Parathyroid adenoma (tissue), 2 donors: ENCODE measurements at regions not wholly inside any gene's neighbourhood (a gene's known extent, or its start where the extent isn't known, plus 50 kb on each side); places are given as distances from the start of the nearest gene placed in this dataset.

Source experiments
- H2AFZ ChIP-seq: fragments of 300-600 bp; sonication (generic); one replicate; pipeline ENCODE4 v1.7.0; 2017; ENCODE audit warnings: antibody characterized with exemption, mild to moderate bottlenecking
- H3K27ac ChIP-seq: fragments of 300-600 bp; sonication (generic); one replicate; pipeline ENCODE4 v1.7.0; 2017
- H3K27me3 ChIP-seq: fragments of 300-600 bp; sonication (generic); one replicate; pipeline ENCODE4 v1.7.0; 2017; ENCODE audit warnings: low read length; ENCODE audit not compliant: control insufficient read depth, insufficient read depth
- H3K36me3 ChIP-seq: fragments of 300-600 bp; sonication (generic); one replicate; pipeline ENCODE4 v1.7.0; 2017; ENCODE audit warnings: low read length; ENCODE audit not compliant: control insufficient read depth, insufficient read depth
- H3K4me1 ChIP-seq: fragments of 300-600 bp; sonication (generic); one replicate; pipeline ENCODE4 v1.7.0; 2017; ENCODE audit warnings: control low read depth
- H3K4me2 ChIP-seq: fragments of 300-600 bp; sonication (generic); one replicate; pipeline ENCODE4 v1.7.0; 2017; ENCODE audit warnings: low read length
- H3K4me3 ChIP-seq: fragments of 300-600 bp; sonication (generic); one replicate; pipeline ENCODE4 v1.7.0; 2017; ENCODE audit warnings: low read depth, low read length
- H3K79me2 ChIP-seq: fragments of 300-600 bp; sonication (generic); one replicate; pipeline ENCODE4 v1.7.0; 2017; ENCODE audit warnings: control low read depth
- H3K9ac ChIP-seq: fragments of 300-600 bp; sonication (generic); one replicate; pipeline ENCODE4 v1.7.0; 2017; ENCODE audit warnings: mild to moderate bottlenecking
- H3K9me3 ChIP-seq: fragments of 300-600 bp; sonication (generic); one replicate; pipeline ENCODE4 v1.7.0; 2017; ENCODE audit warnings: low read length; ENCODE audit not compliant: control insufficient read depth
- CTCF ChIP-seq: fragments of 300-600 bp; sonication (generic); IDR thresholded peaks from one replicate; pipeline ENCODE4 v1.7.0; 2017; ENCODE audit warnings: antibody characterized with exemption, mild to moderate bottlenecking
- donor health status: primary hyperparathyroidism.

- Histone ChIP-seq H3K4me2 (no peak overlapping the region), H3K9ac (no peak overlapping the region), H3K79me2 (no peaks in the 10 kb centered on the region), H3K4me1 (no peaks in the 10 kb centered on the region), H3K27me3 (no peaks in the 10 kb centered on the region), H2AFZ (no peak overlapping the region), H3K36me3 (no peaks in the 10 kb centered on the region), H3K4me3 (no peak overlapping the region), H3K9me3 (no peaks in the 10 kb centered on the region), H3K27ac (no peak overlapping the region)
- TF ChIP-seq CTCF, result no peak
Measured at GRCh38 chrX:18045436-18045835, 175.2 kb downstream of the BEND2 start.

GRCh38 chrX:18042776-18043175, 177.9 kb downstream of the BEND2 start:
- no peaks in the 10 kb centered on the region for H3K36me3 ChIP-seq
- H2AFZ ChIP-seq, result no peak overlapping the region
- no peak overlapping the region for H3K9ac ChIP-seq
- H3K79me2 ChIP-seq, result no peaks in the 10 kb centered on the region
- H3K4me3 ChIP-seq, result no peak overlapping the region
- no peak for TF ChIP-seq CTCF
- no peaks in the 10 kb centered on the region for H3K9me3 ChIP-seq
- H3K27ac ChIP-seq, result no peak overlapping the region
- H3K4me1 ChIP-seq, result no peaks in the 10 kb centered on the region
- H3K27me3 ChIP-seq, result no peaks in the 10 kb centered on the region
- no peak overlapping the region for H3K4me2 ChIP-seq

- no peak overlapping the region for H3K4me2 ChIP-seq
- H3K27me3 ChIP-seq, result no peaks in the 10 kb centered on the region
Measured at GRCh38 chrX:18041656-18042055, 179.0 kb downstream of the BEND2 start.

GRCh38 chrX:18039023-18039422, 177.9 kb upstream of the RAI2 start:
- Histone ChIP-seq H2AFZ (no peak overlapping the region), H3K4me2 (no peak overlapping the region), H3K4me1 (no peaks in the 10 kb centered on the region), H3K4me3 (no peak overlapping the region), H3K36me3 (no peaks in the 10 kb centered on the region), H3K79me2 (no peaks in the 10 kb centered on the region), H3K9me3 (no peaks in the 10 kb centered on the region), H3K27ac (no peak overlapping the region), H3K9ac (no peak overlapping the region), H3K27me3 (no peaks in the 10 kb centered on the region)
- no peak for TF ChIP-seq CTCF

More at GRCh38 chrX:18041656-18042055, 179.0 kb downstream of the BEND2 start:
- TF ChIP-seq CTCF, result no peak
- no peak overlapping the region for H2AFZ ChIP-seq
- H3K9me3 ChIP-seq, result no peaks in the 10 kb centered on the region
- no peak overlapping the region for H3K9ac ChIP-seq
- no peak overlapping the region for H3K27ac ChIP-seq
- no peaks in the 10 kb centered on the region for H3K4me1 ChIP-seq
- H3K36me3 ChIP-seq, result no peaks in the 10 kb centered on the region
- no peaks in the 10 kb centered on the region for H3K79me2 ChIP-seq
- no peak overlapping the region for H3K4me3 ChIP-seq

- H3K9ac ChIP-seq, result no peak overlapping the region
- H3K36me3 ChIP-seq, result no peaks in the 10 kb centered on the region
- no peak overlapping the region for H3K27ac ChIP-seq
- no peaks in the 10 kb centered on the region for H3K27me3 ChIP-seq
- no peak for TF ChIP-seq CTCF
- H3K4me2 ChIP-seq, result no peak overlapping the region
- no peak overlapping the region for H3K4me3 ChIP-seq
- no peak overlapping the region for H2AFZ ChIP-seq
- no peaks in the 10 kb centered on the region for H3K79me2 ChIP-seq
- H3K9me3 ChIP-seq, result no peaks in the 10 kb centered on the region
- no peaks in the 10 kb centered on the region for H3K4me1 ChIP-seq
Measured at GRCh38 chrX:18036394-18036793, 175.3 kb upstream of the RAI2 start.
